ENCODE measurements at regions not wholly inside any gene's neighbourhood (a gene's known extent, or its start where the extent isn't known, plus 50 kb on each side); places are given as distances from the start of the nearest gene placed in this dataset.

DNA sequence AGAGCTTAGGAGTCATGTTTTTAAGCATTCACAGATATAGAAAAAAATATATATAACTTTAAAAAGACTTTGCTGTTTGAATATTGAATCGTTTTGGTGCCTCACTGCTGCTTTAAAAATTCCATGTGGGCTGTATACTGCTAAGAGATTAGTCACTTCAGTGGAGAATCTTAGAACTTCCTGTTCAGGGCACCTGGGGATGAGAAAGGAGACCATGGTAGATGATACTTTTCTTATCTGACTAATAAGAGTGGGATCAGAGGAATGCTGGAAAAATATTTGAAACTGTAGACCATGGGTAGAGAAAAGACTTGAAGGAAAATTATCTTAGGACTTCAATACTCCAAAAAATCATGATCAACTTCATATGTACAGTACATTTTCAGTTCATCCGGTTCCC, 442.2 kb upstream of the SETBP1 start:
- 83% methylated on average over 1 of the region's 2 CpGs for WGBS (ENCODE audit: insufficient coverage)
- Histone ChIP-seq H3K27ac (ENCODE audit: low read length in 2 of 2) (no peak overlapping the region), H3K4me1 (ENCODE audit: control insufficient read depth in 2 of 2, insufficient read depth in 2 of 2, low read length in 2 of 2) (no peaks in the 10 kb centered on the region), H3K36me3 (replicated peaks in 1 of 2; ENCODE audit: control extremely low read depth in 1 of 2, control insufficient read depth in 1 of 2, extremely low read depth in 1 of 2, insufficient read depth in 2 of 2, low read length in 1 of 2) (no peaks in the 10 kb centered on the region), H3K4me3 (ENCODE audit: control extremely low read depth in 1 of 5, extremely low read depth in 1 of 5, insufficient read depth in 1 of 5, low read depth in 2 of 5, low read length in 4 of 5) (no peak overlapping the region), H3K27me3 (replicated peaks in 1 of 4; ENCODE audit: control extremely low read depth in 1 of 4, control insufficient read depth in 3 of 4, insufficient read depth in 4 of 4, low read length in 3 of 4) (no peaks in the 10 kb centered on the region), H2AFZ (ENCODE audit: insufficient read depth, low read depth, low read length, poor library complexity, severe bottlenecking) (no peak overlapping the region), H3K79me2 (ENCODE audit: control insufficient read depth, insufficient read depth, low read length) (no peaks in the 10 kb centered on the region), H4K20me1 (ENCODE audit: control insufficient read depth, insufficient read depth, low read length, poor library complexity, severe bottlenecking) (no peaks in the 10 kb centered on the region), H3K4me2 (replicated peaks; ENCODE audit: low read depth, low read length, poor library complexity, severe bottlenecking) (no peak overlapping the region), H3K9me3 (ENCODE audit: control extremely low read depth in 1 of 3, control insufficient read depth in 2 of 3, insufficient read depth in 1 of 3, low read length in 2 of 3) (no peaks in the 10 kb centered on the region), H3K9ac (ENCODE audit: low read length) (no peak overlapping the region)
- Mint-ChIP-seq H3K27ac (no peak overlapping the region), H3K9me3 (ENCODE audit: insufficient read depth) (no peaks in the 10 kb centered on the region), H3K27me3 (no peaks in the 10 kb centered on the region), H3K4me1 (no peaks in the 10 kb centered on the region), H3K4me3 (no peak overlapping the region)
- CTCF ChIA-PET, result no interaction called here
- POLR2A ChIA-PET, result no interaction called here
- ATAC-seq (ENCODE audit: low read depth) (no peak), DNase-seq (no peak)
- intact Hi-C loops (cut with micrococcal nuclease), result no loop called here
- TF ChIP-seq, protein P1, sequence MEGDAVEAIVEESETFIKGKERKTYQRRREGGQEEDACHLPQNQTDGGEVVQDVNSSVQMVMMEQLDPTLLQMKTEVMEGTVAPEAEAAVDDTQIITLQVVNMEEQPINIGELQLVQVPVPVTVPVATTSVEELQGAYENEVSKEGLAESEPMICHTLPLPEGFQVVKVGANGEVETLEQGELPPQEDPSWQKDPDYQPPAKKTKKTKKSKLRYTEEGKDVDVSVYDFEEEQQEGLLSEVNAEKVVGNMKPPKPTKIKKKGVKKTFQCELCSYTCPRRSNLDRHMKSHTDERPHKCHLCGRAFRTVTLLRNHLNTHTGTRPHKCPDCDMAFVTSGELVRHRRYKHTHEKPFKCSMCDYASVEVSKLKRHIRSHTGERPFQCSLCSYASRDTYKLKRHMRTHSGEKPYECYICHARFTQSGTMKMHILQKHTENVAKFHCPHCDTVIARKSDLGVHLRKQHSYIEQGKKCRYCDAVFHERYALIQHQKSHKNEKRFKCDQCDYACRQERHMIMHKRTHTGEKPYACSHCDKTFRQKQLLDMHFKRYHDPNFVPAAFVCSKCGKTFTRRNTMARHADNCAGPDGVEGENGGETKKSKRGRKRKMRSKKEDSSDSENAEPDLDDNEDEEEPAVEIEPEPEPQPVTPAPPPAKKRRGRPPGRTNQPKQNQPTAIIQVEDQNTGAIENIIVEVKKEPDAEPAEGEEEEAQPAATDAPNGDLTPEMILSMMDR (IDR thresholded peaks at IDR 0.05), result no peak
- TF ChIP-seq EZH2 (IDR thresholded peaks at IDR 0.05; ENCODE audit: borderline replicate concordance, insufficient read depth, low read depth, low read length, poor library complexity, severe bottlenecking), result no peak

- H3K4me3 Mint-ChIP-seq, result no peak overlapping the region
- no peaks in the 10 kb centered on the region for H3K27me3 Mint-ChIP-seq
- ATAC-seq (ENCODE audit: low read depth), result no peak
- DNase-seq, result no peak
- Histone ChIP-seq H3K27ac (ENCODE audit: low read length in 2 of 2) (no peak overlapping the region), H4K20me1 (ENCODE audit: control insufficient read depth, insufficient read depth, low read length, poor library complexity, severe bottlenecking) (no peaks in the 10 kb centered on the region), H3K4me2 (replicated peaks; ENCODE audit: low read depth, low read length, poor library complexity, severe bottlenecking) (no peak overlapping the region), H3K4me3 (ENCODE audit: control extremely low read depth in 1 of 5, extremely low read depth in 1 of 5, insufficient read depth in 1 of 5, low read depth in 2 of 5, low read length in 4 of 5) (no peak overlapping the region), H3K36me3 (replicated peaks in 1 of 2; ENCODE audit: control extremely low read depth in 1 of 2, control insufficient read depth in 1 of 2, extremely low read depth in 1 of 2, insufficient read depth in 2 of 2, low read length in 1 of 2) (no peaks in the 10 kb centered on the region), H3K79me2 (ENCODE audit: control insufficient read depth, insufficient read depth, low read length) (no peaks in the 10 kb centered on the region), H3K9ac (ENCODE audit: low read length) (no peak overlapping the region), H3K27me3 (replicated peaks in 1 of 4; ENCODE audit: control extremely low read depth in 1 of 4, control insufficient read depth in 3 of 4, insufficient read depth in 4 of 4, low read length in 3 of 4) (no peaks in the 10 kb centered on the region), H3K9me3 (ENCODE audit: control extremely low read depth in 1 of 3, control insufficient read depth in 2 of 3, insufficient read depth in 1 of 3, low read length in 2 of 3) (no peaks in the 10 kb centered on the region), H3K4me1 (ENCODE audit: control insufficient read depth in 2 of 2, insufficient read depth in 2 of 2, low read length in 2 of 2) (no peaks in the 10 kb centered on the region), H2AFZ (ENCODE audit: insufficient read depth, low read depth, low read length, poor library complexity, severe bottlenecking) (no peak overlapping the region)
- no CpG with 5 or more reads among the region's 1 CpG for WGBS (ENCODE audit: insufficient coverage)
- intact Hi-C loops (cut with micrococcal nuclease), result no loop called here
- POLR2A ChIA-PET, result no interaction called here
- no peaks in the 10 kb centered on the region for H3K4me1 Mint-ChIP-seq
- TF ChIP-seq, protein P1 (IDR thresholded peaks at IDR 0.05), result no peak
- no peak for TF ChIP-seq EZH2 (IDR thresholded peaks at IDR 0.05; ENCODE audit: borderline replicate concordance, insufficient read depth, low read depth, low read length, poor library complexity, severe bottlenecking)
- CTCF ChIA-PET, result no interaction called here
- H3K27ac Mint-ChIP-seq, result no peak overlapping the region
- H3K9me3 Mint-ChIP-seq (ENCODE audit: insufficient read depth), result no peaks in the 10 kb centered on the region
Measured at GRCh38 chr18:44238911-44239310, 441.8 kb upstream of the SETBP1 start.

Measured in B cell (primary cell).